HepG2 (cell line): ENCODE measurements at regions not wholly inside any gene's neighbourhood (a gene's known extent, or its start where the extent isn't known, plus 50 kb on each side); places are given as distances from the start of the nearest gene placed in this dataset.

ENCODE experiments used
- ATM ChIP-seq: fragments of 450-650 bp; IDR thresholded peaks from 2 replicates; pipeline ENCODE4 v1.7.1; 2017; ENCODE audit warnings: mild to moderate bottlenecking, borderline replicate concordance
- DNMT1 ChIP-seq: sonication (generic); formaldehyde crosslinking; IDR thresholded peaks from 2 replicates; pipeline ENCODE4 v1.5.1; 2020; ENCODE audit warnings: mild to moderate bottlenecking, missing genetic modification reagents
- GTF3A ChIP-seq: sonication (generic); formaldehyde crosslinking; conservative IDR thresholded peaks from 2 replicates; pipeline ENCODE4 v1.4.0; 2020; ENCODE audit warnings: mild to moderate bottlenecking, missing genetic modification reagents
- KDM5A ChIP-seq: fragments of 200-600 bp; sonication (generic); IDR thresholded peaks from 2 replicates; pipeline ENCODE4 v1.7.0; 2018; ENCODE audit warnings: antibody characterized with exemption, mild to moderate bottlenecking, low read length, borderline replicate concordance
- MYNN ChIP-seq: sonication (generic); formaldehyde crosslinking; IDR thresholded peaks from 2 replicates; pipeline ENCODE4 v1.4.0; 2020; ENCODE audit warnings: mild to moderate bottlenecking, low read depth, missing genetic modification reagents
- RARA ChIP-seq: IDR thresholded peaks from 2 replicates; pipeline ENCODE4 v1.6.1; 2016; ENCODE audit warnings: missing genetic modification reagents, missing compliant biosample characterization
- RARG ChIP-seq: sonication (generic); formaldehyde crosslinking; IDR thresholded peaks from 2 replicates; pipeline ENCODE4 v1.4.0; 2020; ENCODE audit warnings: low read depth, mild to moderate bottlenecking, missing genetic modification reagents
- RXRA ChIP-seq: sonication (generic); formaldehyde crosslinking; IDR thresholded peaks from 2 replicates; pipeline ENCODE4 v1.5.1; 2020; ENCODE audit warnings: missing genetic modification reagents
- SNAI1 ChIP-seq: sonication (generic); formaldehyde crosslinking; IDR thresholded peaks from 2 replicates; pipeline ENCODE4 v1.5.0; 2020; ENCODE audit warnings: mild to moderate bottlenecking, missing genetic modification reagents, borderline replicate concordance
- SRSF9 ChIP-seq: fragments of 200-400 bp; formaldehyde crosslinking; IDR thresholded peaks from 2 replicates; pipeline ENCODE4 v1.6.1; 2018; ENCODE audit warnings: borderline replicate concordance, mild to moderate bottlenecking, low read depth, low read length; ENCODE audit not compliant: insufficient read depth, poor library complexity, severe bottlenecking
- SRY ChIP-seq: sonication (generic); formaldehyde crosslinking; IDR thresholded peaks from 2 replicates; pipeline ENCODE4 v1.8.0; 2022; ENCODE audit warnings: mild to moderate bottlenecking, missing genetic modification reagents
- ZBTB20 ChIP-seq: sonication (generic); formaldehyde crosslinking; IDR thresholded peaks from 2 replicates; pipeline ENCODE4 v1.8.1; 2023; ENCODE audit warnings: missing genetic modification reagents, low read depth, mild to moderate bottlenecking, borderline replicate concordance
- ZNF792 ChIP-seq: IDR thresholded peaks from 2 replicates; pipeline ENCODE4 v1.6.1; 2016
- TF ChIP-seq, protein P1 (sequence below): sonication (generic); formaldehyde crosslinking; IDR thresholded peaks from 2 replicates; pipeline ENCODE4 v1.5.0; 2020; ENCODE audit warnings: mild to moderate bottlenecking, missing genetic modification reagents, borderline replicate concordance
- TF ChIP-seq, protein P2 (sequence below): sonication (generic); formaldehyde crosslinking; IDR thresholded peaks from 2 replicates; pipeline ENCODE4 v1.5.1; 2020; ENCODE audit warnings: missing genetic modification reagents, mild to moderate bottlenecking, borderline replicate concordance
- TF ChIP-seq, protein P3 (sequence below): IDR thresholded peaks from 2 replicates; pipeline ENCODE4 v1.6.1; 2012; ENCODE audit warnings: inconsistent platforms
- TF ChIP-seq, protein P4 (sequence below): sonication (generic); formaldehyde crosslinking; IDR thresholded peaks from 2 replicates; pipeline ENCODE4 v1.5.1; 2020; ENCODE audit warnings: missing genetic modification reagents, mild to moderate bottlenecking, borderline replicate concordance
- TF ChIP-seq, protein P5 (sequence below): sonication (generic); formaldehyde crosslinking; IDR thresholded peaks from 2 replicates; pipeline ENCODE4 v1.8.0; 2022; ENCODE audit warnings: mild to moderate bottlenecking, missing genetic modification reagents
- TF ChIP-seq, protein P6 (sequence below): sonication (generic); formaldehyde crosslinking; IDR thresholded peaks from 2 replicates; pipeline ENCODE4 v1.4.0; 2020; ENCODE audit warnings: low read depth, mild to moderate bottlenecking, missing genetic modification reagents

DNA sequence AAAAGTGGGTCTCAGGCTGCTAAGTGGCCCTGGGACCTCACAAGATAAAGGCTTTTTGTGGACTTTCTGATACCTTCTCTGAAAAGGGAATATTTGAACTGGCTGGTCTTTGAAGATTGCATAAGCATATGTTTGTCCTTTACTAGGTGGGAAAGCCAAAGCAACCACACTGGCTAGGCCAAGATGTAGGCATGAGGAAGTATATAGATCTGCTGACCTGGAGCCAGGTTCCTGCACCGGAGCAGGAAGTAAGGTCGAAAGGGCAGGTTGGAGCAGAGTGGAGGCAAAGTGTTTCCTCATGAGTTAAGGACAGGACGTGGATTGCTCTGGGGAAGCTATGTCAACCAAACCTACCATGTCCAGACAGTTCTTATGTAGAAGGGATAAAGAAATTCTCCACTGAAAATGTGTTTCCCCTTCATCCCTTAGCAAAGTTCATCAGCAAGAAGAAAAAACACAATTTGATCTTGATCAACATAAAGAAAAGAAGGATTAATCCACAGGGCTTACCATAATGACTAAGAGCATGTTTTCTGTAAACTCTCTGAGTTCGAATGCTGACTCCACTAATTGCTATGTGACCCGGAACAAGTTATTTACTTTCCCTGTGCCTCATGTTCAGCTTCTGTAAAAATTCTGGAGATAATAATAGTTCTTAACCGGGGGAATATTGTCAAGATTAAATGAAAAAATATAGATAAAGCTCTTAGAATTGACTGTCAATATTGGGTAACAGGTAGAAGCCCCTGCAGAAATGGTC lies 156.1 kb upstream of the SRD5A2 start (continued):
- TF ChIP-seq, protein P1, sequence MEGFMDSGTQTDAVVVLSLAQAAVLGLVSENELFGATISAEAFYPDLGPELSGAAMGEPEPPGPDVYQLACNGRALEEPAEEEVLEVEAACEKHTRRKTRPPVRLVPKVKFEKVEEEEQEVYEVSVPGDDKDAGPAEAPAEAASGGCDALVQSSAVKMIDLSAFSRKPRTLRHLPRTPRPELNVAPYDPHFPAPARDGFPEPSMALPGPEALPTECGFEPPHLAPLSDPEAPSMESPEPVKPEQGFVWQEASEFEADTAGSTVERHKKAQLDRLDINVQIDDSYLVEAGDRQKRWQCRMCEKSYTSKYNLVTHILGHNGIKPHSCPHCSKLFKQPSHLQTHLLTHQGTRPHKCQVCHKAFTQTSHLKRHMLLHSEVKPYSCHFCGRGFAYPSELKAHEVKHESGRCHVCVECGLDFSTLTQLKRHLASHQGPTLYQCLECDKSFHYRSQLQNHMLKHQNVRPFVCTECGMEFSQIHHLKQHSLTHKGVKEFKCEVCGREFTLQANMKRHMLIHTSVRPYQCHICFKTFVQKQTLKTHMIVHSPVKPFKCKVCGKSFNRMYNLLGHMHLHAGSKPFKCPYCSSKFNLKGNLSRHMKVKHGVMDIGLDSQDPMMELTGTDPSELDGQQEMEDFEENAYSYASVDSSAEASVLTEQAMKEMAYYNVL (CRISPR knock-in tag), result peak; percentile 69; the same call in 1 of the 2 replicates
- TF ChIP-seq, protein P2, sequence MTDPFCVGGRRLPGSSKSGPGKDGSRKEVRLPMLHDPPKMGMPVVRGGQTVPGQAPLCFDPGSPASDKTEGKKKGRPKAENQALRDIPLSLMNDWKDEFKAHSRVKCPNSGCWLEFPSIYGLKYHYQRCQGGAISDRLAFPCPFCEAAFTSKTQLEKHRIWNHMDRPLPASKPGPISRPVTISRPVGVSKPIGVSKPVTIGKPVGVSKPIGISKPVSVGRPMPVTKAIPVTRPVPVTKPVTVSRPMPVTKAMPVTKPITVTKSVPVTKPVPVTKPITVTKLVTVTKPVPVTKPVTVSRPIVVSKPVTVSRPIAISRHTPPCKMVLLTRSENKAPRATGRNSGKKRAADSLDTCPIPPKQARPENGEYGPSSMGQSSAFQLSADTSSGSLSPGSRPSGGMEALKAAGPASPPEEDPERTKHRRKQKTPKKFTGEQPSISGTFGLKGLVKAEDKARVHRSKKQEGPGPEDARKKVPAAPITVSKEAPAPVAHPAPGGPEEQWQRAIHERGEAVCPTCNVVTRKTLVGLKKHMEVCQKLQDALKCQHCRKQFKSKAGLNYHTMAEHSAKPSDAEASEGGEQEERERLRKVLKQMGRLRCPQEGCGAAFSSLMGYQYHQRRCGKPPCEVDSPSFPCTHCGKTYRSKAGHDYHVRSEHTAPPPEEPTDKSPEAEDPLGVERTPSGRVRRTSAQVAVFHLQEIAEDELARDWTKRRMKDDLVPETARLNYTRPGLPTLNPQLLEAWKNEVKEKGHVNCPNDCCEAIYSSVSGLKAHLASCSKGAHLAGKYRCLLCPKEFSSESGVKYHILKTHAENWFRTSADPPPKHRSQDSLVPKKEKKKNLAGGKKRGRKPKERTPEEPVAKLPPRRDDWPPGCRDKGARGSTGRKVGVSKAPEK (CRISPR knock-in tag), result no peak
- TF ChIP-seq ZBTB20 (CRISPR knock-in tag) (peak; percentile 80; the same call in 1 of the 2 replicates), ATM (no peak), SRY (CRISPR knock-in tag) (no peak; the same call in 1 of the 2 replicates), DNMT1 (CRISPR knock-in tag) (no peak), KDM5A (no peak), MYNN (no peak), SRSF9 (no peak), ZNF792 (no peak), SNAI1 (CRISPR knock-in tag) (no peak), RARG (no peak), GTF3A (CRISPR knock-in tag) (no peak), RXRA (peak; percentile 81; the same call in 1 of the 2 replicates), RARA (CRISPR knock-in tag) (peak; percentile 87)
- TF ChIP-seq, protein P3, sequence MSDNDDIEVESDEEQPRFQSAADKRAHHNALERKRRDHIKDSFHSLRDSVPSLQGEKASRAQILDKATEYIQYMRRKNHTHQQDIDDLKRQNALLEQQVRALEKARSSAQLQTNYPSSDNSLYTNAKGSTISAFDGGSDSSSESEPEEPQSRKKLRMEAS, result peak; percentile 51
- TF ChIP-seq, protein P4, sequence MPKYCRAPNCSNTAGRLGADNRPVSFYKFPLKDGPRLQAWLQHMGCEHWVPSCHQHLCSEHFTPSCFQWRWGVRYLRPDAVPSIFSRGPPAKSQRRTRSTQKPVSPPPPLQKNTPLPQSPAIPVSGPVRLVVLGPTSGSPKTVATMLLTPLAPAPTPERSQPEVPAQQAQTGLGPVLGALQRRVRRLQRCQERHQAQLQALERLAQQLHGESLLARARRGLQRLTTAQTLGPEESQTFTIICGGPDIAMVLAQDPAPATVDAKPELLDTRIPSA (CRISPR knock-in tag), result no peak
- TF ChIP-seq, protein P5, sequence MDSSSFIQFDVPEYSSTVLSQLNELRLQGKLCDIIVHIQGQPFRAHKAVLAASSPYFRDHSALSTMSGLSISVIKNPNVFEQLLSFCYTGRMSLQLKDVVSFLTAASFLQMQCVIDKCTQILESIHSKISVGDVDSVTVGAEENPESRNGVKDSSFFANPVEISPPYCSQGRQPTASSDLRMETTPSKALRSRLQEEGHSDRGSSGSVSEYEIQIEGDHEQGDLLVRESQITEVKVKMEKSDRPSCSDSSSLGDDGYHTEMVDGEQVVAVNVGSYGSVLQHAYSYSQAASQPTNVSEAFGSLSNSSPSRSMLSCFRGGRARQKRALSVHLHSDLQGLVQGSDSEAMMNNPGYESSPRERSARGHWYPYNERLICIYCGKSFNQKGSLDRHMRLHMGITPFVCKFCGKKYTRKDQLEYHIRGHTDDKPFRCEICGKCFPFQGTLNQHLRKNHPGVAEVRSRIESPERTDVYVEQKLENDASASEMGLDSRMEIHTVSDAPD (CRISPR knock-in tag), result peak; percentile 89
- TF ChIP-seq, protein P6, sequence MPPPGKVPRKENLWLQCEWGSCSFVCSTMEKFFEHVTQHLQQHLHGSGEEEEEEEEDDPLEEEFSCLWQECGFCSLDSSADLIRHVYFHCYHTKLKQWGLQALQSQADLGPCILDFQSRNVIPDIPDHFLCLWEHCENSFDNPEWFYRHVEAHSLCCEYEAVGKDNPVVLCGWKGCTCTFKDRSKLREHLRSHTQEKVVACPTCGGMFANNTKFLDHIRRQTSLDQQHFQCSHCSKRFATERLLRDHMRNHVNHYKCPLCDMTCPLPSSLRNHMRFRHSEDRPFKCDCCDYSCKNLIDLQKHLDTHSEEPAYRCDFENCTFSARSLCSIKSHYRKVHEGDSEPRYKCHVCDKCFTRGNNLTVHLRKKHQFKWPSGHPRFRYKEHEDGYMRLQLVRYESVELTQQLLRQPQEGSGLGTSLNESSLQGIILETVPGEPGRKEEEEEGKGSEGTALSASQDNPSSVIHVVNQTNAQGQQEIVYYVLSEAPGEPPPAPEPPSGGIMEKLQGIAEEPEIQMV (CRISPR knock-in tag), result no peak
